DND-41 (cell line): ENCODE measurements at regions not wholly inside any gene's neighbourhood (a gene's known extent, or its start where the extent isn't known, plus 50 kb on each side); places are given as distances from the start of the nearest gene placed in this dataset.

ENCODE experiments used
- ATAC-seq: fragments of 200-7000 bp; cut with Tn5 transposase; 3 replicates; pipeline ENCODE4 v1.9.1; 2021; ENCODE audit warnings: low read depth; ENCODE audit not compliant: insufficient read depth
- DNase-seq: peaks from one replicate; pipeline ENCODE4 v3.0.0-alpha.2; 2020
- H2AFZ ChIP-seq: 2 replicates; pipeline ENCODE4 v1.6.0; 2012; ENCODE audit warnings: low read depth, low read length
- H3K27ac ChIP-seq: 2 replicates; pipeline ENCODE4 v1.5.1; 2012; ENCODE audit warnings: low read length, inconsistent platforms
- H3K27me3 ChIP-seq: fragments of 200-600 bp; sonication (generic); 2 replicates; pipeline ENCODE4 v1.6.0; 2012; ENCODE audit warnings: low read length, mild to moderate bottlenecking, inconsistent platforms; ENCODE audit not compliant: insufficient read depth, poor library complexity
- H3K36me3 ChIP-seq: 2 replicates; pipeline ENCODE4 v1.5.1; 2012; ENCODE audit warnings: low read length, inconsistent platforms; ENCODE audit not compliant: insufficient read depth
- H3K4me1 ChIP-seq: 2 replicates; pipeline ENCODE4 v1.5.1; 2012; ENCODE audit warnings: mild to moderate bottlenecking, low read length; ENCODE audit not compliant: insufficient read depth
- H3K4me2 ChIP-seq: 2 replicates; pipeline ENCODE4 v1.6.0; 2012; ENCODE audit warnings: mild to moderate bottlenecking, moderate library complexity, low read length, inconsistent platforms; ENCODE audit not compliant: insufficient read depth
- H3K4me3 ChIP-seq, 2 experiments: fragments of 200-600 bp in 1 of 2; shearing (Covaris generic) in 1 of 2; 2 replicates each; pipeline ENCODE4 v1.5.1; 2012 to 2016; ENCODE audit warnings: inconsistent platforms in 2 of 2, low read length in 2 of 2, mild to moderate bottlenecking in 2 of 2, low read depth in 1 of 2, moderate library complexity in 1 of 2
- H3K79me2 ChIP-seq: 2 replicates; pipeline ENCODE4 v1.6.0; 2012; ENCODE audit warnings: low read length, inconsistent platforms; ENCODE audit not compliant: insufficient read depth
- H3K9ac ChIP-seq: 2 replicates; pipeline ENCODE4 v1.6.0; 2012; ENCODE audit warnings: low read depth, mild to moderate bottlenecking, inconsistent platforms, low read length, moderate library complexity
- H3K9me3 ChIP-seq: 2 replicates; pipeline ENCODE4 v1.5.1; 2012; ENCODE audit warnings: low read length, moderate library complexity, mild to moderate bottlenecking, inconsistent platforms; ENCODE audit not compliant: insufficient read depth, severe bottlenecking
- H4K20me1 ChIP-seq: 2 replicates; pipeline ENCODE4 v1.6.0; 2012; ENCODE audit warnings: low read length; ENCODE audit not compliant: insufficient read depth
- EZH2 ChIP-seq: IDR thresholded peaks from 3 replicates; pipeline ENCODE4 v1.6.1; 2012; ENCODE audit warnings: borderline replicate concordance, low read depth, mild to moderate bottlenecking, moderate library complexity, low read length, inconsistent platforms; ENCODE audit not compliant: severe bottlenecking
- TF ChIP-seq, protein P1 (sequence below): IDR thresholded peaks from 2 replicates; pipeline ENCODE4 v1.5.1; 2012; ENCODE audit warnings: borderline replicate concordance, low read length, moderate library complexity, mild to moderate bottlenecking; ENCODE audit not compliant: poor library complexity, severe bottlenecking; ENCODE audit errors: extremely low read depth

DNA sequence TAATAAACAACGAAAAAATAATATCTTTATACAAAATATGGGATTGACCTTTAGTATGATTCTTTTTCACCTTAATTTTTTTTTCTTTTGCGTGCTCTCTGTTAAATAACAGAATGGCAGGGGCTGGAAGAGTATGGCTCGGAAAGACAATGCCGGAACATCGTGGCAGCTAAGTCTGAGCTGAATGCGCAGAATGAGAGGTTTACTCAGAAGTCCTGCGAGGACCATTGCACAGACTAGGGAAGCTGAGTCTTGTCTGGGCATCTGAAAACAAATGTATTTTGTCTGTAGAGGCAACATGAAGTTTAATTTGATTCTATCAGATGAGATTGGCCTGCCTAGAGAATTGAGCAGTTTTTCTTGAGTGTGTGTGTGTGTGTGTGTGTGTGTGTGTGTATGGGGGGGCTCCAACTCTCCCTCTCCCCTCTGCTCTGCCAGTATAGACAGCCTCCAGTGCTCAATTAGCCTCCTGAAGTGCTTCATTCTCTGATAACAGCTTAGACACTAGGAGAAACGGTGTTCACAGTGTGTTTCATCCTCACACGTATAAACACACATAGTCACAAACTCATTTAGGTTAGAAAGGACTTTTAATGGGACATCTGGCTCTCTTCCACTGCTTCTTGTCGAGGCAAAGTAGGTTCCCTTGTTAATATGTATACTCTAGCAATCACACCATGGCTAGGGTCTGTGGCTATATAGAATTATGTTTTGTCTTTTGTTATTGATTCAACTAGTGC lies 244.3 kb upstream of the SORL1-AS1 start:
- no peak for ATAC-seq
- no peak for DNase-seq
- no peak overlapping the region for H3K27ac ChIP-seq
- no peak overlapping the region for H3K4me3 ChIP-seq
- H3K79me2 ChIP-seq = no peaks in the 10 kb centered on the region
- no peaks in the 10 kb centered on the region for H4K20me1 ChIP-seq
- H3K36me3 ChIP-seq = no peaks in the 10 kb centered on the region
- no peak overlapping the region for H2AFZ ChIP-seq
- H3K4me1 ChIP-seq = no peaks in the 10 kb centered on the region
- H3K4me2 ChIP-seq = no peak overlapping the region
- H3K9ac ChIP-seq = no peak overlapping the region
- TF ChIP-seq, protein P1, sequence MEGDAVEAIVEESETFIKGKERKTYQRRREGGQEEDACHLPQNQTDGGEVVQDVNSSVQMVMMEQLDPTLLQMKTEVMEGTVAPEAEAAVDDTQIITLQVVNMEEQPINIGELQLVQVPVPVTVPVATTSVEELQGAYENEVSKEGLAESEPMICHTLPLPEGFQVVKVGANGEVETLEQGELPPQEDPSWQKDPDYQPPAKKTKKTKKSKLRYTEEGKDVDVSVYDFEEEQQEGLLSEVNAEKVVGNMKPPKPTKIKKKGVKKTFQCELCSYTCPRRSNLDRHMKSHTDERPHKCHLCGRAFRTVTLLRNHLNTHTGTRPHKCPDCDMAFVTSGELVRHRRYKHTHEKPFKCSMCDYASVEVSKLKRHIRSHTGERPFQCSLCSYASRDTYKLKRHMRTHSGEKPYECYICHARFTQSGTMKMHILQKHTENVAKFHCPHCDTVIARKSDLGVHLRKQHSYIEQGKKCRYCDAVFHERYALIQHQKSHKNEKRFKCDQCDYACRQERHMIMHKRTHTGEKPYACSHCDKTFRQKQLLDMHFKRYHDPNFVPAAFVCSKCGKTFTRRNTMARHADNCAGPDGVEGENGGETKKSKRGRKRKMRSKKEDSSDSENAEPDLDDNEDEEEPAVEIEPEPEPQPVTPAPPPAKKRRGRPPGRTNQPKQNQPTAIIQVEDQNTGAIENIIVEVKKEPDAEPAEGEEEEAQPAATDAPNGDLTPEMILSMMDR = no peak
- no peak for TF ChIP-seq EZH2
- H3K9me3 ChIP-seq = no peaks in the 10 kb centered on the region
- H3K27me3 ChIP-seq = peaks cover 39% of the 10 kb centered on the region

DNA sequence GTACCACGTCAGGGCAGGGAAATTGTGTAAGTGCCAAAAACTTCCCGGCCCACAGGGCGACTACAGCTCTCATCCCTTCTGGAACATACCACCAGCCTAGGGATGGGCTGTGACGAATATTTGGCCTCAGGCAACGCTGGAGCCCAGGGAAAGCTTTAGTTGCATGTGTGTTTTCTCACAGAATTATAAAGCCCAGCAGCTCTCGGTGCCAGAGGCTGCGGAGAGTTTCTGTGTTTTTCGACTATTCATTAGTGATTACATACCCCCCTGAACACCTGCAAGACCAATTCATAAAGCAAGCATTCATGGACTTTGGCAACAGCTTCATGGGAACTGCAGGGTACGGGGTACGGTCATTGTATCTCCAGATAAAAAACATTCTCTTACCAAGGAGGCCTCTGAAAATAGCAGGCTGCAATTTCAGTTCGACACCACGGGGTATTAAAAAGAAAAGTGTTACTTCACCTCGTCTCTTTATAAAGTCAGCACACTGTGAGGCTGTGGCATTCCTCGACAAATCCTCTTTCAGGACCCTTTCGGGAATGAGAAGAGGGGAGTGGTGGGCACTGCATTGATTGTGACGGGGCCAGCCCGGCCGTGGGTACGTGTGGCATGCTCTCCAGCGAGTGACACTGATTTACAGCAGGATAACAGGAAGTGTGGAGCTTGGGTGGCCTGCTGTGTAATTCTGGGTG lies 243.6 kb upstream of the SORL1-AS1 start:
- H3K4me3 ChIP-seq = no peak overlapping the region
- ATAC-seq (no peak), DNase-seq (no peak)
- no peaks in the 10 kb centered on the region for H4K20me1 ChIP-seq
- no peaks in the 10 kb centered on the region for H3K36me3 ChIP-seq
- no peaks in the 10 kb centered on the region for H3K4me1 ChIP-seq
- H3K27me3 ChIP-seq = peaks cover 32% of the 10 kb centered on the region
- H3K9me3 ChIP-seq = no peaks in the 10 kb centered on the region
- no peak for TF ChIP-seq EZH2
- TF ChIP-seq, protein P1 = no peak
- no peak overlapping the region for H3K27ac ChIP-seq
- no peak overlapping the region for H3K4me2 ChIP-seq
- H3K9ac ChIP-seq = no peak overlapping the region
- H2AFZ ChIP-seq = no peak overlapping the region
- H3K79me2 ChIP-seq = no peaks in the 10 kb centered on the region

DNA sequence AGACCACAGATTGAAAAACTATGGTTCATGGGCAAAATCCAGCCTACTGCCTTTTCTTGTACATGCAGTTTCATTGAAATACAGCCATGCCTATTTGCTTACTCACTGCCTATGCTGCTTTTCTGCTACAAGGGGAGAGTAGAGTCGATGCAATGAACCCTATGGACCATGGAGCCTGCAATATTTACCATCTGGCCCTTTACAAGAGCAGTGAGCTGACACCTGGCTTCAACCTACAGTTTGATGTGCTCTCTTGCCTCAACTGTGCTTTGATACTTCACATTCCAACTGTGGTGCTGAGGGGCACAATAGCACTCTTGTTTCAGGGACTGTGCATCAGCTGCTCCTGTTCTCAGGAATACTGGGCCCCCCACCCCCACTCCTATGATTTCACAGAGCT lies 239.5 kb upstream of the SORL1-AS1 start:
- Histone ChIP-seq H3K9me3 (no peaks in the 10 kb centered on the region), H3K79me2 (no peaks in the 10 kb centered on the region), H3K27ac (no peak overlapping the region), H2AFZ (no peak overlapping the region), H3K36me3 (no peaks in the 10 kb centered on the region), H3K4me1 (no peaks in the 10 kb centered on the region), H4K20me1 (no peaks in the 10 kb centered on the region), H3K4me2 (no peak overlapping the region), H3K27me3 (peaks cover 13% of the 10 kb centered on the region), H3K9ac (no peak overlapping the region), H3K4me3 (no peak overlapping the region)
- ATAC-seq (no peak), DNase-seq (no peak)
- no peak for TF ChIP-seq EZH2
- TF ChIP-seq, protein P1 = no peak
